Coronary artery (tissue), 2 donors: ENCODE measurements at regions not wholly inside any gene's neighbourhood (a gene's known extent, or its start where the extent isn't known, plus 50 kb on each side); places are given as distances from the start of the nearest gene placed in this dataset.
"Not testable (repeated sequence)": the region's sequence is repeated elsewhere in the genome, so short reads cannot be mapped to it uniquely, and the experiment has no call there.

Experiments
- DNase-seq: peaks from one replicate; pipeline ENCODE4 v3.0.0-alpha.2; 2017; ENCODE audit warnings: low spot score
- H3K27ac ChIP-seq, 2 donors: fragments of 200-600 bp; sonication (generic); one replicate each; pipeline ENCODE4 v1.5.1; 2016 to 2019
- H3K4me3 ChIP-seq: fragments of 200-600 bp; sonication (generic); 2 replicates; pipeline ENCODE4 v1.5.1; 2016; ENCODE audit warnings: mild to moderate bottlenecking, moderate library complexity
- TF ChIP-seq, protein P1 (sequence below): fragments of 200-600 bp; sonication (generic); IDR thresholded peaks from one replicate; pipeline ENCODE4 v1.5.1; 2019; ENCODE audit warnings: antibody characterized with exemption

DNA sequence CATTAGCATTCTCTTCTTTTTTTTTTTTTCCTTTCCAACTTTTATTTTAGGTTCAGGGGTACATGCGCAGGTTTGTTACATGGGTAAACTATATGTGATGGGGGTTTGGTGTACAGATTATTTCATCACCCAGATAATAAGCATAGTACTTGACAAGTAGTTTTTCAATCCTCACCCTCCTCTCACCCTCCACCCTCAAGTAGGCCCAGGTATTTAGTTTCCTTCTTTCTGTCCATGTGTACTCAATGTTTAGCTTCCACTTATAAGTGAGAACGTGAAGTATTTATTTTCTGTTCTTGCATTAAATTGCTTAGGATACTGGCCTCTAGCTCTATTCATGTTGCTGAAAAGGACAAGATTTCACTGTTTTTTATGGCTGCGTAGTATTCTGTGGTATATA, 140.8 kb upstream of the PGRMC2 start:
- H3K4me3 ChIP-seq, result no peak overlapping the region
- H3K27ac ChIP-seq, result no peak overlapping the region
- TF ChIP-seq, protein P1, sequence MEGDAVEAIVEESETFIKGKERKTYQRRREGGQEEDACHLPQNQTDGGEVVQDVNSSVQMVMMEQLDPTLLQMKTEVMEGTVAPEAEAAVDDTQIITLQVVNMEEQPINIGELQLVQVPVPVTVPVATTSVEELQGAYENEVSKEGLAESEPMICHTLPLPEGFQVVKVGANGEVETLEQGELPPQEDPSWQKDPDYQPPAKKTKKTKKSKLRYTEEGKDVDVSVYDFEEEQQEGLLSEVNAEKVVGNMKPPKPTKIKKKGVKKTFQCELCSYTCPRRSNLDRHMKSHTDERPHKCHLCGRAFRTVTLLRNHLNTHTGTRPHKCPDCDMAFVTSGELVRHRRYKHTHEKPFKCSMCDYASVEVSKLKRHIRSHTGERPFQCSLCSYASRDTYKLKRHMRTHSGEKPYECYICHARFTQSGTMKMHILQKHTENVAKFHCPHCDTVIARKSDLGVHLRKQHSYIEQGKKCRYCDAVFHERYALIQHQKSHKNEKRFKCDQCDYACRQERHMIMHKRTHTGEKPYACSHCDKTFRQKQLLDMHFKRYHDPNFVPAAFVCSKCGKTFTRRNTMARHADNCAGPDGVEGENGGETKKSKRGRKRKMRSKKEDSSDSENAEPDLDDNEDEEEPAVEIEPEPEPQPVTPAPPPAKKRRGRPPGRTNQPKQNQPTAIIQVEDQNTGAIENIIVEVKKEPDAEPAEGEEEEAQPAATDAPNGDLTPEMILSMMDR, result no peak
- no peak for DNase-seq

DNA sequence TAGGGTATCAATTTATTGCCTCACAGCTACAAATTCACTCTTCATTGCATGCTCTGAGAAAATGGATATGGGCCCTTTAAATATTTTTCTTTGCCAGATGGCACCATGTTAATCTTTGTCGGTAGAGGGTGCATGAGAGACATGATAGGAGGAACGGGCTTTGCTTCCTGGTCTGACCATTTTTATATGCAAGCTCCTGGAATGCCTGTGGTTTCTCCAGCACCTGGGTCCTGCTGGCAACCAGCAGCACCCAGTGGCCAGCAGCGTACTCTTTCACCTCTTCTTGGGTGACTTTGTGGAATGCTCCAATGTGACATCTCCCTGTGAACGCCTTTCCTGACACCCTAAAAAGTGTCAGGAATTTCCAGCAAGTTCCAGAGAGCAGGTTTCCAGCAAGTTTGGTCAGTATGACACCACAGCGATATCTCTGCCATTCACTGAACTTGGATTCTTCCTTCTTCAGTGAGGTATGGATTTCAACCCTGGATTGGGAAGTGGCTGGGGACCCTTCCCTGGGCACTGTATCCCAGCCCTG, 140.3 kb upstream of the PGRMC2 start:
- TF ChIP-seq, protein P1, result no peak
- no peak overlapping the region for H3K27ac ChIP-seq
- H3K4me3 ChIP-seq, result no peak overlapping the region
- DNase-seq, result no peak

DNA sequence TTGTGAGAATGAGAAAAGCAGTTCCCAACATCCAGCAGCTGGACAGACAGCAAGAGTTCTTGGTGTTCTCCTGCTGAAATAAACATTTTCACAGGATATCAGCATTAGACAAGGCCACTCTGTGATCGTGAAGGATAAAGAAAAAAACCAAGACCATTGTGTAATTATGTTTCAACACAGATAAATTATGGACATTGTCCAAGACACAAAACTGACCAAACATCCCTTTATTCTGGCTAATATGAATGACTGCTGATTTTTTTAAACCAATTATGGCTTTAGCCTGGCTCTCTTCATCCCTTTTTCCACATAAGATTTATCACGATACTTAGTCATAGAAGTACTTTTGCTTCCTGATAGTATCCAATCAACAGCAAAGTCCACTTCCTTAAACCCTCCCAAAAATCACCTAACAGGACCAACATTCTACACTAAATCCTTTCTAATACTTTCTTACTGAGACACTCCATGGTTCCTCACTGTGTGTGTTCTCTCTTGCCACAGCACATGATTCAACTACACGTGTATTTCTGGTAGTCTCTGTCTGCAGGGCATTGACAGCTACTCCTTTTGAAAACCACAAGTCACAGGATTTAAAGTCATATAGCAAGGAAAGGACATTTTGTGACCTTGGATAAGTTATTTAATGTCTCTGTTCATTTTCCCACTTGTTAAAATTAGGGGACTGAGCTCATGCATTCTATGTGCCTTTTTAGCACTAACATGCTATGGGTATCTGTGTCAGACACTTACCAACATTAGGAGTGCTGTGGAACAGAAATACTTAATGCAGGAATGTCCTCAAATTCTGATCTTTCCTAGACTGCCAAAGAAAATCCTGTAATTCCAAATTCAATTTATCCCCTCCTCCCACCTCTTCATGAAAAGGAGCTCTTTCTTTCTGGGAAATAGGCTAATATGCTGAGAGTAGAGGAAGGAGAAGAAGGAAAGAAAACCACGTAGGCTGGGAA, 137.2 kb upstream of the PGRMC2 start:
- DNase-seq, result no peak
- peak overlapping the region in 1 of 2 donors; percentile 38 for H3K27ac ChIP-seq
- TF ChIP-seq, protein P1, result no peak
- no peak overlapping the region for H3K4me3 ChIP-seq

DNA sequence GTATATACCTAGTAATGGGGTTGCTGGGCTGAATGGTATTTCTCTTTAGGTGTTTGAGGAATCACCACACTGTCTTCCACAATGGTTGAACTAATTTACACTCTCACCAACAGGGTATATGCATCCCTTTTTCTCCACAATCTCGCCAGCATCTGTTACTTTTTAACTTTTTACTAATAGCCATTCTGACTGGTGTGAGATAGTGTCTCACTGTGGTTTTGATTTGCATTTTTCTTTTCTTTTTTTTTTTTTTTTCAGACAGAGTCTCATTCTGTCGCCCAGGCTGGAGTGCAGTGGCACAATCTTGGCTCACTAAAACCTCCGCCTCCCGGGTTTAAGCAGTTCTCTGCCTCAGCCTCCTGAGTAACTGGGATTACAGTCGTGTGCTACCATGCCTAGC, 134.7 kb upstream of the PGRMC2 start:
- H3K27ac ChIP-seq, H3K4me3 ChIP-seq, DNase-seq: not testable (repeated sequence)

DNA sequence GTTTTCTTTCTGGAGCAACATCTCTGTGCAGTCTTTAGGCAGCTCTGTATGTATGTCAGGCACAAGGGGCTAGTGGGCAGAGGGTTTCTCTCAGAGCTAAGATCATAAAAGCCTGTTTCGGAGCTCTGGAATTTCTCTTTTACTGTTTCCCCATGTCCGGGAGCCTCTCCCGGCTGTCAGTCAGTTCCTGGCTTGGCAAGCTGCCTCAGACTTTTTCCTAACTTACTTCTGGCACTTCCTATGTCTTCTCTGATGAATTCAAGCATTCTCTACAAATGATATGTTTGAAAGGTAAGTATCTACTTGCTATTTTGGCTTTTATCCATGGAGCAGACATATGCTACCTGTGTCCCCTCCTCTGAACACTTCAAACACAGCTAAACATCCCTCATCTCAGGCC, 129.3 kb upstream of the PGRMC2 start:
- H3K27ac ChIP-seq, result no peak overlapping the region
- TF ChIP-seq, protein P1, result no peak
- H3K4me3 ChIP-seq, result no peak overlapping the region
- DNase-seq, result no peak

DNA sequence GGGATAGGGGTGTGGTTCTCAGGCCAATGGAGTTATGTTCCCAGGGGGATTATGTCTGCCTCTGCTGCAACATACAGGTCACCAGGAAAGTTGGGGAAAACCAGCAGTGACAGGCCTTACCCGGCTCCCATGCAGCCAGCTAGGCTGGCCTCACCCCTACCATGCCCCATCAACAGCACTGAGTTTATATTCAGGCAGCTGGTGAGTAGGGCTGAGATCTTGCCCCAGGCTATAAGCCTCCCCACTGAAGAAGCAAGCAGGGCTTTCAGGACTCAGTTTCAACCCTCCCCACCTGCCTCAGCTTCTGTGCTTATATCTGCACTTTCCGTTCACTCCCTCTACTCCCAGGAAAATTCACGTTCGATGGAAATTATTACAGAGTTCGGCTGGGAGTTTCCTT, 122.4 kb upstream of the PGRMC2 start:
- TF ChIP-seq, protein P1, result no peak
- DNase-seq, result no peak
- Histone ChIP-seq H3K4me3 (no peak overlapping the region), H3K27ac (no peak overlapping the region)

DNA sequence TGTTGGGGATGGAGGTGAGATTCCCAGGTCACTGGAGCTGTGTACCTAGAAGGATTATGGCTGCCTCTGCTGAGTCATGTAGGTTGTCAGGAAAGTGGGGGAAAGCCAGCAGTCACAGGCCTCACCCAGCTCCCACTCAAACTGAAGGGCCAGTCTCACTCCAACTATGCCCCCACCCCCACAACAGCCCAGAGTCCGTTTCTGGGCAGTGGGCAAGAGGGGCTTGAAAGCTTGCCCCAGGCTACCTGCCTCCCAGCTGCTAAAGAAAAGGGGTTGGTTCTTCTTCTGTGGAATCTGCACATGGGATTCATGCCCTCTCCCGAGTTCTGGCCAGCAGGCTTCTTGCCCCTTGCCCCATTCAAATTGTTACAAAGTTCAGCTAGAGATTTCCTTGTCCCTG, 116.0 kb upstream of the PGRMC2 start:
- no peak for DNase-seq
- Histone ChIP-seq H3K4me3 (no peak overlapping the region), H3K27ac (no peak overlapping the region)
- TF ChIP-seq, protein P1, result no peak
